HG03442 (cell line): ENCODE measurements at regions not wholly inside any gene's neighbourhood (a gene's known extent, or its start where the extent isn't known, plus 50 kb on each side); places are given as distances from the start of the nearest gene placed in this dataset.

Experiments used
- ATAC-seq: cut with Tn5 transposase; IDR thresholded peaks from one replicate; pipeline ENCODE4 v1.9.1; 2021; ENCODE audit warnings: mild to moderate bottlenecking, moderate library complexity; ENCODE audit not compliant: unreplicated experiment

- no peak for ATAC-seq
These were observed 297.3 kb upstream of the NEGR1 start for GRCh38 chr1:72579629-72580028.

DNA sequence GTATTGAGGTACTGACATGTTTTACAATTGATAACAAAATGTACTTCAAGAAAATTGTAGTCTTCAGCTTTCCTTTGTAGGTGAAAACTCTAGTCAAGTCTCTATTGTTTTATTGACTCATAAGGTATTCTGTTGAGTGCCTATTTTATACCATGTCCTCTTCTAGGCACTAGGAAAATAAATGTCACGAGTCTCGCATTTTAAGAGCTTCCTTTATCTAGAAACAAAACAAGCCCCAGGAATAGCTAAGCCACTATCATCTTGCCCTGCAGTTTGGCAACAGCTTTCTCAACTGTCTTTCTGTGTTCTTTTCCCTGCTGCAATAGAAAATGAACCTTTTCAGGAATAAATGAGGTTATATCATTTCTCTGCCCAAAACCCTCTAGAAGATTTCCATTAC, 288.5 kb upstream of the NEGR1 start:
- ATAC-seq: no peak

GRCh38 chr1:72568113-72568512, 285.8 kb upstream of the NEGR1 start:
- peak; percentile 74 for ATAC-seq

- no peak for ATAC-seq
These were observed 285.2 kb upstream of the NEGR1 start for GRCh38 chr1:72567521-72567920.

DNA sequence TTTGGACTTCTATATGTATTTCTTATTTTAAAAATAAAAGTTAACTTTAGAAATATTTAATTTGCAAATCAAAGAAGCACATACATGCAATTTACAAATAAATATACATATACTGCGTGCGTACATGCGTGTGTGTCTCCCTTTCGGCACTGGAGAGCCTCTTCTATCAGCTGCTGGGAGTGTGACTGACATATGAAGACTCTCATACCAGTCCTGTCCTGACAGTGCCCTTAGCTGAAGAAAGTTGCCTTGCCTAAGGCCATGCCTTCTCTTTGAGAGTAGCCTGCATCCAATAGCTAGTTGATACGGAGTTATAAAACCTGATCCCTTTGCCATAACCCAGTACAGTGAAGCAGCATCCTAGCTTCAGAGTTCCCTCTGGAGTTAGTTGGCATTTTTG, 282.4 kb upstream of the NEGR1 start:
- no peak for ATAC-seq

- no peak for ATAC-seq
These were observed 275.2 kb upstream of the NEGR1 start for GRCh38 chr1:72557446-72558049.

GRCh38 chr1:72547412-72547811, 265.1 kb upstream of the NEGR1 start:
- no peak for ATAC-seq

GRCh38 chr1:72540674-72541073, 258.3 kb upstream of the NEGR1 start:
- no peak for ATAC-seq

GRCh38 chr1:72535470-72535869, 253.1 kb upstream of the NEGR1 start:
- no peak for ATAC-seq

- ATAC-seq: no peak
These were observed 248.3 kb upstream of the NEGR1 start for GRCh38 chr1:72530646-72531045.

- ATAC-seq: no peak
These were observed 244.6 kb upstream of the NEGR1 start for GRCh38 chr1:72526926-72527325.

- ATAC-seq: no peak
These were observed 241.7 kb upstream of the NEGR1 start for GRCh38 chr1:72524021-72524420.

GRCh38 chr1:72521659-72522058, 239.3 kb upstream of the NEGR1 start:
- ATAC-seq: no peak

- no peak for ATAC-seq
These were observed 234.5 kb upstream of the NEGR1 start for GRCh38 chr1:72516826-72517225.

GRCh38 chr1:72516264-72516663, 233.9 kb upstream of the NEGR1 start:
- ATAC-seq: no peak

DNA sequence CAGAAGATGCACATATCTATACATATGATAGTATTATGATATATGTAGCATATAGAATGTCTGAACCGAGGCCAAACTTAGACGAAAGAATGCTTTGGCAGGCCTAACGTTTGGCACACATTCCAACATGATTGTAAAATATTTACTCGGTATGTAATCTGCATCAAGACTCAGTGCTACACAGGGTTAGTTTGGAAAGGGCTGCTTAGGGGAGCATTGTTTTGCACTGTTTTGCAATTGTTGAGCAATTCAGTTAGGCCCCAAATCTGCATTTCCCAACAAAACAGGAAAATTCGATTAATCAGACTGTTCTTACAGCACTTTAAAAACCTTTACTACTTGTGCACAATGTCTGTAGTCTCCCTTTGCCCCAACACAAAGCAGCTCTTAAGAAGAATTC, 216.0 kb upstream of the NEGR1 start:
- no peak for ATAC-seq

DNA sequence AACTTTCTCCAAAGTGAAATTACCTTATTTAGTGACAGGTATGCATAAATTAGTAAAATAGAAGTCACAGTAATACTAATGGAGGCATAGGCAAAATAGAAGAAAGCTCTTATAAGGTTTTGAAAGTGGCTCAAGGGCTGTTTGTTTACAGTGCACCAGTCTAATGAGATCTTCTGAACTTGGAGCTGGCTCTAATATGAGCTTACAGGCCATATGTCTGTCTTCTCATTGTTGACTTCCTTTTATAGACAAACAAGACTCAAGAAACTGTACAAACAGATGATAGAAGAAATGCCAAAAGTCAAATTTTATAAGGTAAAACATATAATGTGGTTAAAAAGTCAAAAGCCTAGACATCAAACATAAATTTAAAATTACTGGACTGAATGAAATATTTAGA, 207.5 kb upstream of the NEGR1 start:
- no peak for ATAC-seq

- no peak for ATAC-seq
These were observed 203.5 kb upstream of the NEGR1 start for GRCh38 chr1:72485801-72486200.

GRCh38 chr1:72483846-72484357, 201.6 kb upstream of the NEGR1 start:
- no peak for ATAC-seq

GRCh38 chr1:72482736-72483413, 200.5 kb upstream of the NEGR1 start:
- no peak for ATAC-seq

DNA sequence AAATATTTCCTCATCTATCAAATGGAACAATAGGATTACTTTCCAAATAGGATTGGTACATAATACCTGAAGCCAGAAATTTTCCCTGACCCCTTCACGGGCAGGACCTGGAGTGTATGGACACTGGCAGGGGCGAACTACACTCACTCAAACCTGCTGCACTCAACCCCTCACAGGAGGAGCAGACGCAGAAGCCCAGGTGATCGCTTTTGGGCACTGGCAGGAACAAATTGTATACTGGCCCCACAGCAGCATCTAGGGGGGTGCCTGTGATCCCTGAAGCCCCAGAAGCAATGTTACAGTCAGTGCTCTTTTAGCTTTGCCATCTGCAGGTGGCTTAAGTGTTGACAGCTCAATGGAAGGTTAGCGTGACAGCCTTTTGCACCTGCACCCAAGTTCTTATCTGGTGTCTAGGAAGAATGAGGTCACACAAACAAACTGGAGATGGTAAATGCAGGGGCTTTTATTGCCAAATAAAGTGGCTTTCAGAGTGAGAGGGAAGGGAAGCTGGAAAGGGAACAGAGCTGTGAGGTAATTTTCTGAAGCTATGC, 199.2 kb upstream of the NEGR1 start:
- ATAC-seq: no peak

DNA sequence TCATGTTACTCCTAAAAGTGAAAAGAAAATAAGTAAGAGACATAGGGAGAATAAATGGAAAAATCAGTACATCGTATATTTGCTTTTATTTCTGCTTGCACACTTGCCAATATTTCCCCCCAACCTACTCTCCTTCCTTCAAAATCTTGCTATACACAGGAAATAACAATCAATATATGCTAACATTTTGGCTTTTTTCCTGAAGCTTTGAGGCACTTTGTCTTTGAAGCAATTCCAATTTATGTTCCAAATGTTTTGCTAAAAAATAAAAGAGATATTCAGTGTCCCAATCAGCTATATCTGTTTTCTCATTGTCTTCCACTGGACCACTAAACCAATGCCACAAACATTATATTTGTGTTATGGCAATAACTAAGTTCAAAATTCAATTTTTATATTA, 184.0 kb upstream of the NEGR1 start:
- ATAC-seq: no peak
